ENCODE measurements at regions not wholly inside any gene's neighbourhood (a gene's known extent, or its start where the extent isn't known, plus 50 kb on each side); places are given as distances from the start of the nearest gene placed in this dataset.

DNA sequence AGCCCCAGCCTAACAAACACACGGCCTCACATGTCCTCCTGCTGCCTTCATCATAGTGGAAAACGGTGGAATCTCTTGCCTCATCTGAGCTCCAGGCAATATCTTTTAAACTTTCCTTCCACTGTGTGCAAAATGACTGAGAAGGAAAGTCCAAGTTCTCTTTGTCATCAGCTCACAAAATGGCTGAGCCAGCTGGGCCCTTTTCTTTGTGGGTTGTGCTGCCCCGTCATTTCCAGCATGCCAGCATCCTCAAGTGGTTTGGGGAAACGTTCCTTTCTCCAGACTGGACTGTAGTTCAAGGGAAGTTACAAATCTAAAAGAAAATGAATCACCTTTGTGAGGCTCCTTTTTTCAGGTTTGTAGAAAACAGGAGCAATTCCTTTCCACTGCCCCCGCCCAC, 171.1 kb upstream of the FSTL4 start:
- TF ChIP-seq, protein P1, sequence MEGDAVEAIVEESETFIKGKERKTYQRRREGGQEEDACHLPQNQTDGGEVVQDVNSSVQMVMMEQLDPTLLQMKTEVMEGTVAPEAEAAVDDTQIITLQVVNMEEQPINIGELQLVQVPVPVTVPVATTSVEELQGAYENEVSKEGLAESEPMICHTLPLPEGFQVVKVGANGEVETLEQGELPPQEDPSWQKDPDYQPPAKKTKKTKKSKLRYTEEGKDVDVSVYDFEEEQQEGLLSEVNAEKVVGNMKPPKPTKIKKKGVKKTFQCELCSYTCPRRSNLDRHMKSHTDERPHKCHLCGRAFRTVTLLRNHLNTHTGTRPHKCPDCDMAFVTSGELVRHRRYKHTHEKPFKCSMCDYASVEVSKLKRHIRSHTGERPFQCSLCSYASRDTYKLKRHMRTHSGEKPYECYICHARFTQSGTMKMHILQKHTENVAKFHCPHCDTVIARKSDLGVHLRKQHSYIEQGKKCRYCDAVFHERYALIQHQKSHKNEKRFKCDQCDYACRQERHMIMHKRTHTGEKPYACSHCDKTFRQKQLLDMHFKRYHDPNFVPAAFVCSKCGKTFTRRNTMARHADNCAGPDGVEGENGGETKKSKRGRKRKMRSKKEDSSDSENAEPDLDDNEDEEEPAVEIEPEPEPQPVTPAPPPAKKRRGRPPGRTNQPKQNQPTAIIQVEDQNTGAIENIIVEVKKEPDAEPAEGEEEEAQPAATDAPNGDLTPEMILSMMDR (IDR thresholded peaks at IDR 0.05), result no peak
- TF ChIP-seq POLR2A (IDR thresholded peaks at IDR 0.05; ENCODE audit: low read depth), result no peak
- no peak for TF ChIP-seq POLR2AphosphoS5 (IDR thresholded peaks at IDR 0.05)
